Transverse colon (tissue), 4 donors: ENCODE measurements at regions not wholly inside any gene's neighbourhood (a gene's known extent, or its start where the extent isn't known, plus 50 kb on each side); places are given as distances from the start of the nearest gene placed in this dataset.

Experiments used
- DNase-seq: peaks from one replicate; pipeline ENCODE4 v3.0.0-alpha.2; 2019
- H3K27ac ChIP-seq, 4 donors: fragments of 200-600 bp; sonication (generic); 2 replicates each; pipeline ENCODE4 v1.5.1; 2016 to 2018; ENCODE audit warnings: inconsistent platforms in 4 of 4
- H3K27me3 ChIP-seq: fragments of 200-600 bp; sonication (generic); 2 replicates; pipeline ENCODE4 v1.5.1; 2017; ENCODE audit warnings: inconsistent platforms
- H3K36me3 ChIP-seq, 4 donors: fragments of 200-600 bp; sonication (generic); 2 replicates each; pipeline ENCODE4 v1.5.1; 2017 to 2019; ENCODE audit warnings: inconsistent platforms in 4 of 4
- H3K4me1 ChIP-seq, 4 donors: fragments of 200-600 bp; sonication (generic); 2 replicates each; pipeline ENCODE4 v1.5.1; 2017 to 2020; ENCODE audit warnings: inconsistent platforms in 4 of 4
- H3K4me3 ChIP-seq, 4 donors: fragments of 200-600 bp; sonication (generic); 1 replicate in 1 of 4; 2 replicates in 3 of 4; pipeline versions ENCODE4 v1.5.1 to v1.6.1; 2017 to 2019; ENCODE audit warnings: inconsistent platforms in 4 of 4
- H3K9me3 ChIP-seq, 2 donors: fragments of 200-600 bp; sonication (generic); 2 replicates each; pipeline ENCODE4 v1.5.1; 2017 to 2019; ENCODE audit warnings: inconsistent platforms in 2 of 2
- CTCF ChIP-seq, 5 experiments: fragments of 200-600 bp in 3 of 5; fragments of 450-650 bp in 2 of 5; sonication (generic) in 3 of 5; IDR thresholded peaks; 1 replicate in 2 of 5; 2 replicates in 3 of 5; pipeline ENCODE4 v1.5.1; 2016 to 2017; ENCODE audit warnings: antibody characterized with exemption in 5 of 5, inconsistent platforms in 3 of 5, mild to moderate bottlenecking in 2 of 5, moderate library complexity in 1 of 5
- EP300 ChIP-seq: sonication (generic); formaldehyde crosslinking; IDR thresholded peaks from one replicate; pipeline ENCODE4 v1.6.1; 2017; ENCODE audit warnings: antibody characterized with exemption, low read depth
- POLR2A ChIP-seq: fragments of 450-650 bp; IDR thresholded peaks from one replicate; pipeline ENCODE4 v1.6.1; 2016; ENCODE audit warnings: antibody characterized with exemption, mild to moderate bottlenecking, moderate library complexity
- POLR2AphosphoS5 ChIP-seq, 3 donors: sonication (generic); formaldehyde crosslinking; IDR thresholded peaks; one replicate each; pipeline ENCODE4 v1.6.1; 2016; ENCODE audit warnings: antibody characterized with exemption in 3 of 3
- WGBS, 2 donors: methylation state at CpG; one replicate each; pipeline ENCODE4 v1.1.5; 2018; ENCODE audit warnings: low coverage in 1 of 2; 5-methylcytosine and 5-hydroxymethylcytosine counted together
- in situ Hi-C, 4 donors: fragments of 200-750 bp; cut with MboI; loops; one replicate each; pipeline versions ENCODE4 v1.15.0 to v1.15.1; 2017; ENCODE audit warnings: low sequenced_read_pairs in 3 of 4, low pct_ligation_motif_present in 1 of 4, low pct_unique_long_range_greater_than_20kb in 1 of 4
- intact Hi-C: fragments of 100-400 bp; cut with DNase I; formaldehyde crosslinking; loops from one replicate; pipeline ENCODE4 v1.15.1; 2023; ENCODE audit warnings: low total_unique reads

- in situ Hi-C loops, result no loop called here
- intact Hi-C loops, result no loop called here
- 69 to 84% methylated on average over 2 of the region's 2 CpGs for WGBS, 2 donors
These were observed 278.6 kb upstream of the TCF21 start for GRCh38 chr6:133610227-133610840.

GRCh38 chr6:133610971-133611370 is 277.9 kb upstream of the TCF21 start:
- intact Hi-C loops, result no loop called here
- TF ChIP-seq CTCF (IDR thresholded peaks at IDR 0.05), result no peak
- no peak for TF ChIP-seq POLR2AphosphoS5 (IDR thresholded peaks at IDR 0.05)
- TF ChIP-seq POLR2A, result no peak
- no peak for TF ChIP-seq EP300
- no peak for DNase-seq

More at GRCh38 chr6:133610227-133610840, 278.6 kb upstream of the TCF21 start:
- DNase-seq, result no peak
- H3K27ac ChIP-seq, result peak overlapping the region in 1 of 4 donors; percentile 34
- H3K4me3 ChIP-seq, result no peak overlapping the region
- H3K36me3 ChIP-seq, result no peaks in the 10 kb centered on the region
- H3K9me3 ChIP-seq, result no peaks in the 10 kb centered on the region
- H3K27me3 ChIP-seq, result no peaks in the 10 kb centered on the region
- H3K4me1 ChIP-seq, result no peaks in the 10 kb centered on the region
- no peak for TF ChIP-seq EP300
- TF ChIP-seq POLR2A, result no peak
- TF ChIP-seq POLR2AphosphoS5 (IDR thresholded peaks at IDR 0.05), result no peak
- no peak for TF ChIP-seq CTCF (IDR thresholded peaks at IDR 0.05)

GRCh38 chr6:133612459-133612858 is 276.5 kb upstream of the TCF21 start:
- H3K27ac ChIP-seq, result no peak overlapping the region
- intact Hi-C loops, result no loop called here
- H3K4me1 ChIP-seq, result no peaks in the 10 kb centered on the region
- no peak for TF ChIP-seq POLR2AphosphoS5 (IDR thresholded peaks at IDR 0.05)
- no peak for TF ChIP-seq POLR2A
- no peak for TF ChIP-seq CTCF (IDR thresholded peaks at IDR 0.05)
- TF ChIP-seq EP300, result no peak
- in situ Hi-C loops, result no loop called here
- H3K4me3 ChIP-seq, result no peak overlapping the region
- H3K9me3 ChIP-seq, result no peaks in the 10 kb centered on the region
- no peaks in the 10 kb centered on the region for H3K36me3 ChIP-seq
- no peak for DNase-seq
- no peaks in the 10 kb centered on the region for H3K27me3 ChIP-seq

More at GRCh38 chr6:133610971-133611370, 277.9 kb upstream of the TCF21 start:
- Histone ChIP-seq H3K4me3 (no peak overlapping the region), H3K9me3 (no peaks in the 10 kb centered on the region), H3K36me3 (no peaks in the 10 kb centered on the region), H3K4me1 (no peaks in the 10 kb centered on the region), H3K27me3 (no peaks in the 10 kb centered on the region), H3K27ac (no peak overlapping the region)
- in situ Hi-C loops, result no loop called here
- 76 to 80% methylated on average over 2 to 3 of the region's 3 CpGs for WGBS, 2 donors

GRCh38 chr6:133613211-133613610 is 275.7 kb upstream of the TCF21 start:
- intact Hi-C loops (no loop called here), in situ Hi-C loops (no loop called here)
- 71 to 74% methylated on average over 3 of the region's 3 CpGs for WGBS, 2 donors

GRCh38 chr6:133621751-133622150 is 267.2 kb upstream of the TCF21 start:
- Histone ChIP-seq H3K4me1 (no peaks in the 10 kb centered on the region), H3K36me3 (no peaks in the 10 kb centered on the region), H3K27ac (no peak overlapping the region), H3K9me3 (no peaks in the 10 kb centered on the region), H3K4me3 (no peak overlapping the region), H3K27me3 (no peaks in the 10 kb centered on the region)
- in situ Hi-C loops, result no loop called here
- no peak for DNase-seq
- intact Hi-C loops, result no loop called here
- TF ChIP-seq CTCF (IDR thresholded peaks at IDR 0.05) (no peak), POLR2A (no peak), POLR2AphosphoS5 (IDR thresholded peaks at IDR 0.05) (no peak), EP300 (no peak)

More at GRCh38 chr6:133613211-133613610, 275.7 kb upstream of the TCF21 start:
- Histone ChIP-seq H3K36me3 (no peaks in the 10 kb centered on the region), H3K4me1 (no peaks in the 10 kb centered on the region), H3K4me3 (no peak overlapping the region), H3K27ac (no peak overlapping the region), H3K27me3 (no peaks in the 10 kb centered on the region), H3K9me3 (no peaks in the 10 kb centered on the region)
- no peak for DNase-seq
- TF ChIP-seq POLR2AphosphoS5 (IDR thresholded peaks at IDR 0.05) (no peak), POLR2A (no peak)
